OCI-LY1 (cell line): ENCODE measurements at regions not wholly inside any gene's neighbourhood (a gene's known extent, or its start where the extent isn't known, plus 50 kb on each side); places are given as distances from the start of the nearest gene placed in this dataset.

Experiments used
- H2AFZ ChIP-seq: fragments of 200-600 bp; sonication (generic), shearing (Covaris generic); 2 replicates; pipeline ENCODE4 v1.6.0; 2014; ENCODE audit warnings: antibody characterized with exemption, mild to moderate bottlenecking, low read length
- H3F3A ChIP-seq: fragments of 200-600 bp; sonication (generic), shearing (Covaris generic); 2 replicates; pipeline ENCODE4 v1.6.0; 2014; ENCODE audit warnings: mild to moderate bottlenecking, antibody characterized with exemption, low read length, moderate library complexity; ENCODE audit not compliant: insufficient read depth
- H3K27ac ChIP-seq: fragments of 200-600 bp; sonication (generic); 2 replicates; pipeline ENCODE4 v1.5.1; 2014; ENCODE audit warnings: low read length, mixed run types, mild to moderate bottlenecking, low read depth; ENCODE audit not compliant: poor library complexity, severe bottlenecking
- H3K27me3 ChIP-seq: fragments of 200-600 bp; sonication (generic); 2 replicates; pipeline ENCODE4 v1.6.0; 2014; ENCODE audit warnings: antibody characterized with exemption, mild to moderate bottlenecking, low read length, moderate library complexity; ENCODE audit not compliant: insufficient read depth
- H3K36me3 ChIP-seq: fragments of 200-600 bp; sonication (generic); 2 replicates; pipeline ENCODE4 v1.6.1; 2014; ENCODE audit warnings: mild to moderate bottlenecking, antibody characterized with exemption, low read length, moderate library complexity, mixed read lengths; ENCODE audit not compliant: insufficient read depth
- H3K4me1 ChIP-seq: fragments of 200-600 bp; sonication (generic); 2 replicates; pipeline ENCODE4 v1.5.1; 2014; ENCODE audit warnings: mild to moderate bottlenecking, low read length, moderate library complexity; ENCODE audit not compliant: insufficient read depth, severe bottlenecking
- H3K4me2 ChIP-seq: fragments of 200-600 bp; sonication (generic), shearing (Covaris generic); 2 replicates; pipeline ENCODE4 v1.6.1; 2014; ENCODE audit warnings: low read length
- H3K4me3 ChIP-seq: fragments of 200-600 bp; sonication (generic); 2 replicates; pipeline ENCODE4 v1.5.1; 2014; ENCODE audit warnings: low read length, low read depth, mild to moderate bottlenecking, mixed read lengths; ENCODE audit not compliant: poor library complexity, severe bottlenecking
- H3K79me2 ChIP-seq: fragments of 200-600 bp; shearing (Covaris generic); 2 replicates; pipeline ENCODE4 v1.6.1; 2016; ENCODE audit warnings: mixed run types, low read length, mixed read lengths; ENCODE audit not compliant: insufficient read depth
- H3K9ac ChIP-seq: fragments of 200-600 bp; sonication (generic), shearing (Covaris generic); 2 replicates; pipeline ENCODE4 v1.6.1; 2014; ENCODE audit warnings: mild to moderate bottlenecking, low read length, mixed read lengths
- H3K9me2 ChIP-seq: fragments of 200-600 bp; sonication (generic), shearing (Covaris generic); 2 replicates; pipeline ENCODE4 v1.6.1; 2014; ENCODE audit warnings: low read depth, mild to moderate bottlenecking, low read length, mixed read lengths
- H3K9me3 ChIP-seq: fragments of 200-600 bp; shearing (Covaris generic); 2 replicates; pipeline ENCODE4 v1.6.1; 2014; ENCODE audit warnings: low read length, mixed read lengths
- H4K20me1 ChIP-seq: fragments of 200-600 bp; sonication (generic), shearing (Covaris generic); 2 replicates; pipeline ENCODE4 v1.6.0; 2016; ENCODE audit warnings: mild to moderate bottlenecking, low read length; ENCODE audit not compliant: insufficient read depth
- CTCF ChIP-seq: fragments of 200-600 bp; sonication (generic), shearing (Covaris generic); IDR thresholded peaks from 2 replicates; pipeline ENCODE4 v1.5.1; 2017; ENCODE audit warnings: mild to moderate bottlenecking, antibody characterized with exemption, low read length, moderate library complexity, mixed read lengths
- EZH2 ChIP-seq: fragments of 200-600 bp; sonication (generic), shearing (Covaris generic); IDR thresholded peaks from 2 replicates; pipeline ENCODE4 v1.8.0; 2017; ENCODE audit warnings: borderline replicate concordance, mixed run types, mild to moderate bottlenecking, antibody characterized with exemption, low read length, moderate library complexity, mixed read lengths

GRCh38 chr1:29506678-29507225, 270.4 kb downstream of the PTPRU start:
- no peaks in the 10 kb centered on the region for H3K9me2 ChIP-seq
- no peaks in the 10 kb centered on the region for H3K4me1 ChIP-seq
- no peaks in the 10 kb centered on the region for H3K79me2 ChIP-seq
- no peak overlapping the region for H3K4me3 ChIP-seq
- H3F3A ChIP-seq, result no peaks in the 10 kb centered on the region
- H3K27ac ChIP-seq, result no peak overlapping the region
- no peak overlapping the region for H2AFZ ChIP-seq
- H3K9me3 ChIP-seq, result no peaks in the 10 kb centered on the region
- H3K27me3 ChIP-seq, result no peaks in the 10 kb centered on the region
- no peak overlapping the region for H3K4me2 ChIP-seq
- no peak overlapping the region for H3K9ac ChIP-seq
- TF ChIP-seq EZH2 (no peak), CTCF (no peak)
- H4K20me1 ChIP-seq, result no peaks in the 10 kb centered on the region
- no peaks in the 10 kb centered on the region for H3K36me3 ChIP-seq

GRCh38 chr1:29505532-29506220, 269.4 kb downstream of the PTPRU start:
- Histone ChIP-seq H2AFZ (no peak overlapping the region), H3K9me2 (no peaks in the 10 kb centered on the region), H3K27ac (no peak overlapping the region), H3K36me3 (no peaks in the 10 kb centered on the region), H3K9ac (no peak overlapping the region), H3K79me2 (no peaks in the 10 kb centered on the region), H3F3A (no peaks in the 10 kb centered on the region), H3K4me3 (no peak overlapping the region), H3K27me3 (no peaks in the 10 kb centered on the region), H3K4me1 (no peaks in the 10 kb centered on the region), H4K20me1 (no peaks in the 10 kb centered on the region), H3K9me3 (no peaks in the 10 kb centered on the region), H3K4me2 (no peak overlapping the region)
- TF ChIP-seq CTCF (no peak), EZH2 (no peak)

GRCh38 chr1:29504709-29505410, 268.5 kb downstream of the PTPRU start:
- no peaks in the 10 kb centered on the region for H3K36me3 ChIP-seq
- H3K9me2 ChIP-seq, result no peaks in the 10 kb centered on the region
- H4K20me1 ChIP-seq, result no peaks in the 10 kb centered on the region
- no peak overlapping the region for H3K9ac ChIP-seq
- H3K4me2 ChIP-seq, result no peak overlapping the region
- H3K79me2 ChIP-seq, result no peaks in the 10 kb centered on the region
- H3K9me3 ChIP-seq, result no peaks in the 10 kb centered on the region
- no peaks in the 10 kb centered on the region for H3K4me1 ChIP-seq
- no peak for TF ChIP-seq CTCF
- TF ChIP-seq EZH2, result no peak
- H3K27ac ChIP-seq, result no peak overlapping the region
- no peak overlapping the region for H3K4me3 ChIP-seq
- H3K27me3 ChIP-seq, result no peaks in the 10 kb centered on the region
- no peaks in the 10 kb centered on the region for H3F3A ChIP-seq
- no peak overlapping the region for H2AFZ ChIP-seq
